BLaER1 treated with 17β-estradiol and CSF1 and Interleukin-3, amounts not matched to agents 10 nM and 100 nM (cell line): ENCODE measurements at regions not wholly inside any gene's neighbourhood (a gene's known extent, or its start where the extent isn't known, plus 50 kb on each side); places are given as distances from the start of the nearest gene placed in this dataset.
"Not testable (repeated sequence)": the region's sequence is repeated elsewhere in the genome, so short reads cannot be mapped to it uniquely, and the experiment has no call there.

Experiments
- H3K27ac ChIP-seq, 11 experiments: shearing (Covaris generic); formaldehyde crosslinking; 2 replicates each; pipeline ENCODE4 v1.8.1; 2022
- H3K27me3 ChIP-seq, 11 experiments: shearing (Covaris generic); formaldehyde crosslinking; 2 replicates each; pipeline ENCODE4 v1.8.1; 2022
- H3K36me3 ChIP-seq, 11 experiments: shearing (Covaris generic); formaldehyde crosslinking; 2 replicates each; pipeline ENCODE4 v1.8.1; 2022
- H3K4me1 ChIP-seq, 10 experiments: shearing (Covaris generic); formaldehyde crosslinking; 2 replicates each; pipeline ENCODE4 v1.8.1; 2022
- H3K4me2 ChIP-seq, 11 experiments: shearing (Covaris generic); formaldehyde crosslinking; 2 replicates each; pipeline ENCODE4 v1.8.1; 2022
- H3K4me3 ChIP-seq, 10 experiments: shearing (Covaris generic); formaldehyde crosslinking; 2 replicates each; pipeline ENCODE4 v1.8.1; 2022
- H3K9ac ChIP-seq, 11 experiments: shearing (Covaris generic); formaldehyde crosslinking; 2 replicates each; pipeline ENCODE4 v1.8.1; 2022
- H3K9me3 ChIP-seq, 11 experiments: shearing (Covaris generic); formaldehyde crosslinking; replicated peaks in 1 of 11; 2 replicates each; pipeline ENCODE4 v1.8.1; 2022
- H4K20me1 ChIP-seq, 11 experiments: shearing (Covaris generic); formaldehyde crosslinking; 2 replicates each; pipeline ENCODE4 v1.8.1; 2022
- Cebpa-rat ChIP-seq, 11 experiments: shearing (Covaris generic); IDR thresholded peaks; 2 replicates each; pipeline ENCODE4 v1.8.1; 2022

- Histone ChIP-seq H3K4me1 (no peaks in the 10 kb centered on the region), H3K9me3 (peaks cover 22 to 36% (median 30%) of the 10 kb centered on the region in 11 experiments), H3K36me3 (0 out of 22 replicates have a peak, but pooled peaks cover 0 to 1% (median 0%) of the 10 kb centered on the region in 11 experiments), H3K4me2 (no peak overlapping the region), H3K9ac (no peak overlapping the region), H3K4me3 (no peak overlapping the region), H3K27ac (no peak overlapping the region), H3K27me3 (no peaks in the 10 kb centered on the region), H4K20me1 (no peaks in the 10 kb centered on the region)
- no peak for TF ChIP-seq Cebpa-rat (IDR thresholded peaks at IDR 0.05)
These were observed 237.3 kb upstream of the THUMPD2 start for GRCh38 chr2:40016151-40016885.

GRCh38 chr2:40013962-40014361, 234.9 kb upstream of the THUMPD2 start:
- H3K4me3 ChIP-seq, H3K27ac ChIP-seq, H3K4me2 ChIP-seq, H3K9ac ChIP-seq, H4K20me1 ChIP-seq, H3K27me3 ChIP-seq, H3K4me1 ChIP-seq, H3K36me3 ChIP-seq: not testable (repeated sequence)
- H3K9me3 ChIP-seq = peaks cover 5 to 17% (median 9%) of the 10 kb centered on the region in 11 experiments; a peak in 18 of 22 replicates

- no peak for TF ChIP-seq Cebpa-rat (IDR thresholded peaks at IDR 0.05)
- H3K9ac ChIP-seq = no peak overlapping the region
- H3K4me3 ChIP-seq = no peak overlapping the region
- no peaks in the 10 kb centered on the region for H3K27me3 ChIP-seq
- H4K20me1 ChIP-seq = no peaks in the 10 kb centered on the region
- H3K4me2 ChIP-seq = no peak overlapping the region
- no peaks in the 10 kb centered on the region for H3K9me3 ChIP-seq
- no peaks in the 10 kb centered on the region for H3K36me3 ChIP-seq
- H3K4me1 ChIP-seq = peaks cover 0 to 7% (median 0%) of the 10 kb centered on the region in 10 experiments; a peak in 2 of 20 replicates
- no peak overlapping the region for H3K27ac ChIP-seq
These were observed 225.3 kb upstream of the THUMPD2 start for GRCh38 chr2:40004336-40004735.

- Histone ChIP-seq H3K9ac (no peak overlapping the region), H3K4me1 (peaks cover 0 to 7% (median 0%) of the 10 kb centered on the region in 10 experiments; a peak in 2 of 20 replicates), H3K4me3 (no peak overlapping the region), H3K4me2 (no peak overlapping the region), H3K27ac (no peak overlapping the region), H3K9me3 (no peaks in the 10 kb centered on the region), H4K20me1 (no peaks in the 10 kb centered on the region), H3K27me3 (no peaks in the 10 kb centered on the region), H3K36me3 (no peaks in the 10 kb centered on the region)
- TF ChIP-seq Cebpa-rat (IDR thresholded peaks at IDR 0.05) = no peak
These were observed 223.3 kb upstream of the THUMPD2 start for GRCh38 chr2:40002339-40002738.

GRCh38 chr2:39999864-40000263, 220.8 kb upstream of the THUMPD2 start:
- TF ChIP-seq Cebpa-rat (IDR thresholded peaks at IDR 0.05) = no peak

GRCh38 chr2:39998617-39999016, 219.6 kb upstream of the THUMPD2 start:
- Histone ChIP-seq H3K4me2 (no peak overlapping the region), H3K4me1 (no peaks in the 10 kb centered on the region), H3K36me3 (no peaks in the 10 kb centered on the region), H3K9ac (no peak overlapping the region), H3K9me3 (no peaks in the 10 kb centered on the region), H3K27me3 (no peaks in the 10 kb centered on the region), H3K27ac (no peak overlapping the region), H4K20me1 (no peaks in the 10 kb centered on the region), H3K4me3 (no peak overlapping the region)
- no peak for TF ChIP-seq Cebpa-rat (IDR thresholded peaks at IDR 0.05)

More at GRCh38 chr2:39999864-40000263, 220.8 kb upstream of the THUMPD2 start:
- Histone ChIP-seq H3K27ac (no peak overlapping the region), H3K4me1 (peaks cover 0 to 7% (median 0%) of the 10 kb centered on the region in 10 experiments; a peak in 2 of 20 replicates), H3K36me3 (no peaks in the 10 kb centered on the region), H3K27me3 (no peaks in the 10 kb centered on the region), H3K4me3 (no peak overlapping the region), H3K9me3 (no peaks in the 10 kb centered on the region), H3K4me2 (no peak overlapping the region), H4K20me1 (no peaks in the 10 kb centered on the region), H3K9ac (no peak overlapping the region)

GRCh38 chr2:39996653-39997080, 217.6 kb upstream of the THUMPD2 start:
- Histone ChIP-seq H3K27ac (no peak overlapping the region), H3K4me2 (no peak overlapping the region)
- TF ChIP-seq Cebpa-rat (IDR thresholded peaks at IDR 0.05) = no peak

GRCh38 chr2:39995005-39995737, 216.1 kb upstream of the THUMPD2 start:
- Histone ChIP-seq H3K36me3 (no peaks in the 10 kb centered on the region), H3K4me3 (no peak overlapping the region), H3K9me3 (no peaks in the 10 kb centered on the region), H3K27me3 (no peaks in the 10 kb centered on the region), H3K27ac (no peak overlapping the region), H3K4me2 (no peak overlapping the region), H3K4me1 (no peaks in the 10 kb centered on the region), H4K20me1 (no peaks in the 10 kb centered on the region), H3K9ac (no peak overlapping the region)
- no peak for TF ChIP-seq Cebpa-rat (IDR thresholded peaks at IDR 0.05)

More at GRCh38 chr2:39996653-39997080, 217.6 kb upstream of the THUMPD2 start:
- Histone ChIP-seq H3K27me3 (no peaks in the 10 kb centered on the region), H3K4me3 (no peak overlapping the region), H3K4me1 (no peaks in the 10 kb centered on the region), H3K36me3 (no peaks in the 10 kb centered on the region), H4K20me1 (no peaks in the 10 kb centered on the region), H3K9ac (no peak overlapping the region), H3K9me3 (no peaks in the 10 kb centered on the region)

- Histone ChIP-seq H3K4me1 (no peaks in the 10 kb centered on the region), H3K4me2 (no peak overlapping the region), H3K9ac (no peak overlapping the region), H3K27me3 (no peaks in the 10 kb centered on the region), H3K4me3 (no peak overlapping the region), H3K9me3 (no peaks in the 10 kb centered on the region), H3K27ac (no peak overlapping the region), H4K20me1 (no peaks in the 10 kb centered on the region), H3K36me3 (no peaks in the 10 kb centered on the region)
- TF ChIP-seq Cebpa-rat (IDR thresholded peaks at IDR 0.05) = no peak
These were observed 215.1 kb upstream of the THUMPD2 start for GRCh38 chr2:39994151-39994550.
